ENCODE measurements at regions not wholly inside any gene's neighbourhood (a gene's known extent, or its start where the extent isn't known, plus 50 kb on each side); places are given as distances from the start of the nearest gene placed in this dataset.
A peak's percentile ranks its signal among the peaks of the same experiment; 100 is the strongest.

DNA sequence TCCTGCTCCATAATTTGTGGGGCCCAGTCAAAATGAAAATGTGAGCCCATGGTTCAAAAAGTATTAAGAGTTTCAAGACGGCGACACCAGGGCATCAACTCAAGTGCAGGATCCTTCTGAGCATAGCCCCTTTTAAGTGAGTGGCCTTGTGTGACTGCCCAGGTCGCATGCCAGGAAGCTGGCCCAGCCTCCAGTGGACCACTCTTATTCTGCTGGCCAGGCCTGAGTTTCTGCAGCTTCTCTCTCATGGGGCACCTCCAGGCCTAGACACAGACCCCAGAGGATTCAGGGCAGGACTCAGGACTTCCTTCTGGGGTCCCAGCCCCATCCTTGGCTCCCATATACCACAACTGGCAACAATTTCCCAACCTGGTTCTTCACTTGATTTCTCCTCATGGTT is 83.5 kb upstream of the HAAO start:
- no peaks in the 10 kb centered on the region for H3K9me3 ChIP-seq (ENCODE audit: control insufficient read depth in 4 of 4, low read length in 3 of 4)
- DNase-seq (ENCODE audit: low spot score) = no peak
- no peak overlapping the region for H3K9ac ChIP-seq (ENCODE audit: low read depth in 1 of 2, low read length in 2 of 2)
- WGBS = 63% methylated on average over 3 of the region's 3 CpGs
- no peak for TF ChIP-seq FOXA1 (IDR thresholded peaks at IDR 0.05)
- TF ChIP-seq YY1 (IDR thresholded peaks at IDR 0.05) = no peak
- no peak for TF ChIP-seq RXRA (IDR thresholded peaks at IDR 0.05)
- TF ChIP-seq, protein P1, sequence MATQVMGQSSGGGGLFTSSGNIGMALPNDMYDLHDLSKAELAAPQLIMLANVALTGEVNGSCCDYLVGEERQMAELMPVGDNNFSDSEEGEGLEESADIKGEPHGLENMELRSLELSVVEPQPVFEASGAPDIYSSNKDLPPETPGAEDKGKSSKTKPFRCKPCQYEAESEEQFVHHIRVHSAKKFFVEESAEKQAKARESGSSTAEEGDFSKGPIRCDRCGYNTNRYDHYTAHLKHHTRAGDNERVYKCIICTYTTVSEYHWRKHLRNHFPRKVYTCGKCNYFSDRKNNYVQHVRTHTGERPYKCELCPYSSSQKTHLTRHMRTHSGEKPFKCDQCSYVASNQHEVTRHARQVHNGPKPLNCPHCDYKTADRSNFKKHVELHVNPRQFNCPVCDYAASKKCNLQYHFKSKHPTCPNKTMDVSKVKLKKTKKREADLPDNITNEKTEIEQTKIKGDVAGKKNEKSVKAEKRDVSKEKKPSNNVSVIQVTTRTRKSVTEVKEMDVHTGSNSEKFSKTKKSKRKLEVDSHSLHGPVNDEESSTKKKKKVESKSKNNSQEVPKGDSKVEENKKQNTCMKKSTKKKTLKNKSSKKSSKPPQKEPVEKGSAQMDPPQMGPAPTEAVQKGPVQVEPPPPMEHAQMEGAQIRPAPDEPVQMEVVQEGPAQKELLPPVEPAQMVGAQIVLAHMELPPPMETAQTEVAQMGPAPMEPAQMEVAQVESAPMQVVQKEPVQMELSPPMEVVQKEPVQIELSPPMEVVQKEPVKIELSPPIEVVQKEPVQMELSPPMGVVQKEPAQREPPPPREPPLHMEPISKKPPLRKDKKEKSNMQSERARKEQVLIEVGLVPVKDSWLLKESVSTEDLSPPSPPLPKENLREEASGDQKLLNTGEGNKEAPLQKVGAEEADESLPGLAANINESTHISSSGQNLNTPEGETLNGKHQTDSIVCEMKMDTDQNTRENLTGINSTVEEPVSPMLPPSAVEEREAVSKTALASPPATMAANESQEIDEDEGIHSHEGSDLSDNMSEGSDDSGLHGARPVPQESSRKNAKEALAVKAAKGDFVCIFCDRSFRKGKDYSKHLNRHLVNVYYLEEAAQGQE (IDR thresholded peaks at IDR 0.05) = no peak
- no peaks in the 10 kb centered on the region for H3K4me1 ChIP-seq (ENCODE audit: control insufficient read depth in 4 of 4, insufficient read depth in 4 of 4, low read length in 3 of 4)
- no peak overlapping the region for H3K4me3 ChIP-seq (ENCODE audit: low read depth in 1 of 3, low read length in 3 of 3)
- H3K27me3 ChIP-seq (ENCODE audit: control insufficient read depth in 4 of 4, insufficient read depth in 4 of 4, low read length in 3 of 4) = no peaks in the 10 kb centered on the region
- peak overlapping the region; percentile 31 to 40 for H3K27ac ChIP-seq (ENCODE audit: low read depth in 1 of 2, low read length in 2 of 2)
- H3K36me3 ChIP-seq (ENCODE audit: control insufficient read depth in 4 of 4, insufficient read depth in 3 of 4, low read depth in 1 of 4, low read length in 3 of 4) = no peaks in the 10 kb centered on the region

DNA sequence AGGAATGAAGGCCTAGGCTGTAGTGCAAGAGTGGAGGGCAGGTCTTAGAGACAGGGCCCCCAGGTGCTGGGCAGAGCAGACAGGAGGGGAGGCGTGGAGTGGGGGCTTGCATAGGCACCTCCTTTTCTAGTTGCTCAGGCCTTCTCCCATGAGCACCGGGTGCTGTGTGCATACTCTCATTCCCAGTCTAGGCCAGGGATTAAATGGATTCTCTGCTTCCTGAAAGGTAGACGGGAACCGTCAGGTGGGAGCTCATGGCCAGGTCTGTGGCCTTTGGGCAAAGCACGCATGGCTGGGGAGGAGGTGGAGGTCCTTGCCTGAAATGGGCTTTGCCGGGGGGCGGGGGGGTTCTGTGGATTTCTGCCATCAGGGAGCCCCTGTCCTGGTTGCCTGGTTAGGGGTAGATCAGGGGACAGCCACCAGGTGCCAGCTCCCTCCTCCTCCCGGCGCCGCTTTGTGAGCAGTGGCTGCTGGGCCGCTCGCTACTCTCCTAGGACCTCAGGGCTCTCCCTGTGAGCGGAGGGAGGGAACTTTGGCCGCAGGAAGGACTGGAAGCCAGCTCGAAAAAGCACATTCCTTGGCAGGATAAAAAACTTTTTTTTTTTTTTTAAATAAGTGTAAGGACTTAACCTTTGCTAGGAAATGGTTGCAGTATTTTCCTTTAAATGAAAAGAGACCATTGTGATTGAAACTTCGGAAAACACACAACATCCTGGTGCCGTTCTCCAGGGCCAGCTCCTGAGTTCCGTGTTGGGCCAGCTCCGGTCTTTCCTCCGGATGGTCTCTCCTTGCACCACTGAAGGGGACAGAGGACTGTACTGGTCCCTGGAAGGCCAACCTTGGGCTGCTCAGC is 82.8 kb upstream of the HAAO start:
- Histone ChIP-seq H3K4me3 (ENCODE audit: low read depth in 1 of 3, low read length in 3 of 3) (no peak overlapping the region), H3K4me1 (ENCODE audit: control insufficient read depth in 4 of 4, insufficient read depth in 4 of 4, low read length in 3 of 4) (no peaks in the 10 kb centered on the region), H3K36me3 (ENCODE audit: control insufficient read depth in 4 of 4, insufficient read depth in 3 of 4, low read depth in 1 of 4, low read length in 3 of 4) (no peaks in the 10 kb centered on the region), H3K27me3 (ENCODE audit: control insufficient read depth in 4 of 4, insufficient read depth in 4 of 4, low read length in 3 of 4) (no peaks in the 10 kb centered on the region), H3K9me3 (ENCODE audit: control insufficient read depth in 4 of 4, low read length in 3 of 4) (no peaks in the 10 kb centered on the region), H3K27ac (ENCODE audit: low read depth in 1 of 2, low read length in 2 of 2) (peak overlapping the region; percentile 31 to 68), H3K9ac (ENCODE audit: low read depth in 1 of 2, low read length in 2 of 2) (no peak overlapping the region)
- 70% methylated on average over 20 of the region's 20 CpGs for WGBS
- TF ChIP-seq RAD21 (IDR thresholded peaks at IDR 0.05) = peak in 1 of 2 donors; percentile 11
- no peak for TF ChIP-seq HNF4G (IDR thresholded peaks at IDR 0.05)
- TF ChIP-seq NR2F2 (IDR thresholded peaks at IDR 0.05) = peak; percentile 62
- DNase-seq (ENCODE audit: low spot score) = no peak

DNA sequence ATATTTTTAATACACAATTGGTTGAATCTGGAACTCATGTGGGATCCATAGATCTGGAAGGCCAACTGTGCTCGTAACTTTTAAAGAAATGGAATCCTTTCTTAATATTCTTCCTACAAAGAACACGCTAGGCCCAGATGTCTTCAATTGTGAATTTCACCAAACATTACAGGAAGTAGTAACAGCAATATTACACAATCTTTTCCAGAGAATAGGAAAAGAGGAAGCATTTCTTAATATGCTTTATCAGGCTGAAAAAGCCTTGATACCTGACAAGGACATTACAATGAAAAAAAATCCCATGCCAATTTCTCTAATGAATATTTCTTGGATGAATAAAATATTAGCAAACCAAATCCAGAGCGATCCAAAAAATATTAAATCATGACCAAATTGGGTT is 80.3 kb upstream of the HAAO start:
- no peak for DNase-seq (ENCODE audit: low spot score)
- Histone ChIP-seq H3K4me3 (ENCODE audit: low read depth in 1 of 3, low read length in 3 of 3) (no peak overlapping the region), H3K27ac (ENCODE audit: low read depth in 1 of 2, low read length in 2 of 2) (no peak overlapping the region), H3K27me3 (ENCODE audit: control insufficient read depth in 4 of 4, insufficient read depth in 4 of 4, low read length in 3 of 4) (no peaks in the 10 kb centered on the region), H3K4me1 (ENCODE audit: control insufficient read depth in 4 of 4, insufficient read depth in 4 of 4, low read length in 3 of 4) (no peaks in the 10 kb centered on the region), H3K9me3 (ENCODE audit: control insufficient read depth in 4 of 4, low read length in 3 of 4) (peaks cover 0 to 4% (median 2%) of the 10 kb centered on the region in 4 donors), H3K9ac (ENCODE audit: low read depth in 1 of 2, low read length in 2 of 2) (no peak overlapping the region), H3K36me3 (ENCODE audit: control insufficient read depth in 4 of 4, insufficient read depth in 3 of 4, low read depth in 1 of 4, low read length in 3 of 4) (no peaks in the 10 kb centered on the region)
- TF ChIP-seq EGR1 (IDR thresholded peaks at IDR 0.05; ENCODE audit: low read depth in 2 of 2) (peak in 1 of 2 donors; percentile 4), TAF1 (conservative IDR thresholded peaks at IDR 0.05) (no peak)
- WGBS = 80% methylated on average over 3 of the region's 3 CpGs

DNA sequence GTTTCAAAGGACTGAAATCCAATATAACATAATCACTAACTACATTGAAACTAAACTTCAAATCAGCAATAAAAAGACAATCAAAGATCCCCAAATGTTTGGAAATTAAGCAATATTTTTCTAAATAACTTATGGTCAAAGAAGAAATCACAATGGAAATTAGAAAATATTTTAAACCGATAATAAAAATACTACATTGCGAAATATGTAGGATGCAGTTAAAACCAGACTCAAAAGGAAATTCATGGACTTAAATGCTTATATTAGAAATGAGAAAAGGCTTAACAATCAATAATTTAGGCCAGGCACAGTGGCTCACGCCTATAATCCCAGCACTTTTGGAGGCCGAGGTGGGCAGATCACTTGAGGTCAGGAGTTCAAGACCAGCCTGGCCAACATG is 79.0 kb upstream of the HAAO start:
- Histone ChIP-seq H3K36me3 (ENCODE audit: control insufficient read depth in 4 of 4, insufficient read depth in 3 of 4, low read depth in 1 of 4, low read length in 3 of 4) (no peaks in the 10 kb centered on the region), H3K9ac (ENCODE audit: low read depth in 1 of 2, low read length in 2 of 2) (no peak overlapping the region), H3K27me3 (ENCODE audit: control insufficient read depth in 4 of 4, insufficient read depth in 4 of 4, low read length in 3 of 4) (no peaks in the 10 kb centered on the region), H3K27ac (ENCODE audit: low read depth in 1 of 2, low read length in 2 of 2) (no peak overlapping the region), H3K9me3 (ENCODE audit: control insufficient read depth in 4 of 4, low read length in 3 of 4) (peaks cover 0 to 4% (median 2%) of the 10 kb centered on the region in 4 donors), H3K4me1 (ENCODE audit: control insufficient read depth in 4 of 4, insufficient read depth in 4 of 4, low read length in 3 of 4) (peaks cover 0 to 3% (median 0%) of the 10 kb centered on the region in 4 donors), H3K4me3 (ENCODE audit: low read depth in 1 of 3, low read length in 3 of 3) (no peak overlapping the region)
- TF ChIP-seq, protein P2, sequence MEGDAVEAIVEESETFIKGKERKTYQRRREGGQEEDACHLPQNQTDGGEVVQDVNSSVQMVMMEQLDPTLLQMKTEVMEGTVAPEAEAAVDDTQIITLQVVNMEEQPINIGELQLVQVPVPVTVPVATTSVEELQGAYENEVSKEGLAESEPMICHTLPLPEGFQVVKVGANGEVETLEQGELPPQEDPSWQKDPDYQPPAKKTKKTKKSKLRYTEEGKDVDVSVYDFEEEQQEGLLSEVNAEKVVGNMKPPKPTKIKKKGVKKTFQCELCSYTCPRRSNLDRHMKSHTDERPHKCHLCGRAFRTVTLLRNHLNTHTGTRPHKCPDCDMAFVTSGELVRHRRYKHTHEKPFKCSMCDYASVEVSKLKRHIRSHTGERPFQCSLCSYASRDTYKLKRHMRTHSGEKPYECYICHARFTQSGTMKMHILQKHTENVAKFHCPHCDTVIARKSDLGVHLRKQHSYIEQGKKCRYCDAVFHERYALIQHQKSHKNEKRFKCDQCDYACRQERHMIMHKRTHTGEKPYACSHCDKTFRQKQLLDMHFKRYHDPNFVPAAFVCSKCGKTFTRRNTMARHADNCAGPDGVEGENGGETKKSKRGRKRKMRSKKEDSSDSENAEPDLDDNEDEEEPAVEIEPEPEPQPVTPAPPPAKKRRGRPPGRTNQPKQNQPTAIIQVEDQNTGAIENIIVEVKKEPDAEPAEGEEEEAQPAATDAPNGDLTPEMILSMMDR (IDR thresholded peaks at IDR 0.05; ENCODE audit: low read depth, low read length, missing input control) = no peak
- TF ChIP-seq FOXA2 (IDR thresholded peaks at IDR 0.05) = no peak
- 91% methylated on average over 4 of the region's 4 CpGs for WGBS
- DNase-seq (ENCODE audit: low spot score) = no peak

Data from liver (tissue), 8 donors.